ENCODE measurements at regions not wholly inside any gene's neighbourhood (a gene's known extent, or its start where the extent isn't known, plus 50 kb on each side); places are given as distances from the start of the nearest gene placed in this dataset.

- Histone ChIP-seq H3K9ac (ENCODE audit: insufficient read length) (no peak overlapping the region), H3K4me3 (no peak overlapping the region), H3K36me3 (ENCODE audit: insufficient read depth, low read length) (no peaks in the 10 kb centered on the region), H3K9me3 (ENCODE audit: low read depth, low read length) (no peaks in the 10 kb centered on the region), H3K27ac (no peak overlapping the region)
- TF ChIP-seq FOXP2 (optimal IDR thresholded peaks at IDR 0.05; ENCODE audit: control extremely low read depth, extremely low read length, insufficient read depth) (no peak), EZH2 (IDR thresholded peaks at IDR 0.05) (no peak), POLR2AphosphoS5 (IDR thresholded peaks at IDR 0.05; ENCODE audit: borderline replicate concordance, low read depth, low read length) (no peak)
- DNase-seq (ENCODE audit: low read depth, low spot score) = no peak
Measured at GRCh38 chr6:23635150-23635549, 490.9 kb upstream of the NRSN1 start.

- Histone ChIP-seq H3K9ac (ENCODE audit: insufficient read length) (no peak overlapping the region), H3K36me3 (ENCODE audit: insufficient read depth, low read length) (no peaks in the 10 kb centered on the region), H3K27ac (no peak overlapping the region), H3K4me3 (no peak overlapping the region), H3K9me3 (ENCODE audit: low read depth, low read length) (no peaks in the 10 kb centered on the region)
- no peak for DNase-seq (ENCODE audit: low read depth, low spot score)
- TF ChIP-seq FOXP2 (optimal IDR thresholded peaks at IDR 0.05; ENCODE audit: control extremely low read depth, extremely low read length, insufficient read depth) (no peak), POLR2AphosphoS5 (IDR thresholded peaks at IDR 0.05; ENCODE audit: borderline replicate concordance, low read depth, low read length) (no peak), EZH2 (IDR thresholded peaks at IDR 0.05) (no peak)
Measured at GRCh38 chr6:23637296-23637695, 488.7 kb upstream of the NRSN1 start.

- DNase-seq (ENCODE audit: low read depth, low spot score) = no peak
- no peak overlapping the region for H3K27ac ChIP-seq
- no peak overlapping the region for H3K4me3 ChIP-seq
- H3K9me3 ChIP-seq (ENCODE audit: low read depth, low read length) = no peaks in the 10 kb centered on the region
- H3K9ac ChIP-seq (ENCODE audit: insufficient read length) = no peak overlapping the region
- TF ChIP-seq FOXP2 (optimal IDR thresholded peaks at IDR 0.05; ENCODE audit: control extremely low read depth, extremely low read length, insufficient read depth) = no peak
- H3K36me3 ChIP-seq (ENCODE audit: insufficient read depth, low read length) = no peaks in the 10 kb centered on the region
Measured at GRCh38 chr6:23642849-23643248, 483.2 kb upstream of the NRSN1 start.

- H3K36me3 ChIP-seq (ENCODE audit: insufficient read depth, low read length) = no peaks in the 10 kb centered on the region
- DNase-seq (ENCODE audit: low read depth, low spot score) = no peak
- TF ChIP-seq POLR2AphosphoS5 (IDR thresholded peaks at IDR 0.05; ENCODE audit: borderline replicate concordance, low read depth, low read length) (no peak), EZH2 (IDR thresholded peaks at IDR 0.05) (no peak), FOXP2 (optimal IDR thresholded peaks at IDR 0.05; ENCODE audit: control extremely low read depth, extremely low read length, insufficient read depth) (no peak)
- H3K4me3 ChIP-seq = no peak overlapping the region
- no peak overlapping the region for H3K27ac ChIP-seq
- no peak overlapping the region for H3K9ac ChIP-seq (ENCODE audit: insufficient read length)
- H3K9me3 ChIP-seq (ENCODE audit: low read depth, low read length) = no peaks in the 10 kb centered on the region
Measured at GRCh38 chr6:23647045-23647444, 479.0 kb upstream of the NRSN1 start.

- no peak overlapping the region for H3K4me3 ChIP-seq
- H3K27ac ChIP-seq = no peak overlapping the region
- TF ChIP-seq POLR2AphosphoS5 (IDR thresholded peaks at IDR 0.05; ENCODE audit: borderline replicate concordance, low read depth, low read length) (no peak), EZH2 (IDR thresholded peaks at IDR 0.05) (no peak), FOXP2 (optimal IDR thresholded peaks at IDR 0.05; ENCODE audit: control extremely low read depth, extremely low read length, insufficient read depth) (no peak)
- H3K9me3 ChIP-seq (ENCODE audit: low read depth, low read length) = no peaks in the 10 kb centered on the region
- no peak overlapping the region for H3K9ac ChIP-seq (ENCODE audit: insufficient read length)
- no peak for DNase-seq (ENCODE audit: low read depth, low spot score)
- no peaks in the 10 kb centered on the region for H3K36me3 ChIP-seq (ENCODE audit: insufficient read depth, low read length)
Measured at GRCh38 chr6:23650676-23651075, 475.3 kb upstream of the NRSN1 start.

- H3K27ac ChIP-seq = no peak overlapping the region
- TF ChIP-seq POLR2AphosphoS5 (IDR thresholded peaks at IDR 0.05; ENCODE audit: borderline replicate concordance, low read depth, low read length) (no peak), EZH2 (IDR thresholded peaks at IDR 0.05) (no peak), FOXP2 (optimal IDR thresholded peaks at IDR 0.05; ENCODE audit: control extremely low read depth, extremely low read length, insufficient read depth) (no peak)
- no peak overlapping the region for H3K4me3 ChIP-seq
- no peaks in the 10 kb centered on the region for H3K36me3 ChIP-seq (ENCODE audit: insufficient read depth, low read length)
- DNase-seq (ENCODE audit: low read depth, low spot score) = no peak
- no peak overlapping the region for H3K9ac ChIP-seq (ENCODE audit: insufficient read length)
- H3K9me3 ChIP-seq (ENCODE audit: low read depth, low read length) = no peaks in the 10 kb centered on the region
Measured at GRCh38 chr6:23654745-23655144, 471.3 kb upstream of the NRSN1 start.

- DNase-seq (ENCODE audit: low read depth, low spot score) = no peak
- TF ChIP-seq POLR2AphosphoS5 (IDR thresholded peaks at IDR 0.05; ENCODE audit: borderline replicate concordance, low read depth, low read length) (no peak), EZH2 (IDR thresholded peaks at IDR 0.05) (no peak), FOXP2 (optimal IDR thresholded peaks at IDR 0.05; ENCODE audit: control extremely low read depth, extremely low read length, insufficient read depth) (no peak)
- H3K36me3 ChIP-seq (ENCODE audit: insufficient read depth, low read length) = no peaks in the 10 kb centered on the region
- no peaks in the 10 kb centered on the region for H3K9me3 ChIP-seq (ENCODE audit: low read depth, low read length)
- no peak overlapping the region for H3K4me3 ChIP-seq
- H3K9ac ChIP-seq (ENCODE audit: insufficient read length) = no peak overlapping the region
- H3K27ac ChIP-seq = no peak overlapping the region
Measured at GRCh38 chr6:23655525-23655924, 470.5 kb upstream of the NRSN1 start.

- Histone ChIP-seq H3K4me3 (no peak overlapping the region), H3K27ac (no peak overlapping the region), H3K36me3 (ENCODE audit: insufficient read depth, low read length) (no peaks in the 10 kb centered on the region), H3K9ac (ENCODE audit: insufficient read length) (no peak overlapping the region), H3K9me3 (ENCODE audit: low read depth, low read length) (no peaks in the 10 kb centered on the region)
- TF ChIP-seq EZH2 (IDR thresholded peaks at IDR 0.05) = no peak
- TF ChIP-seq POLR2AphosphoS5 (IDR thresholded peaks at IDR 0.05; ENCODE audit: borderline replicate concordance, low read depth, low read length) = no peak
- no peak for TF ChIP-seq FOXP2 (optimal IDR thresholded peaks at IDR 0.05; ENCODE audit: control extremely low read depth, extremely low read length, insufficient read depth)
- no peak for DNase-seq (ENCODE audit: low read depth, low spot score)
Measured at GRCh38 chr6:23656255-23657194, 469.5 kb upstream of the NRSN1 start.
